ENCODE measurements at regions not wholly inside any gene's neighbourhood (a gene's known extent, or its start where the extent isn't known, plus 50 kb on each side); places are given as distances from the start of the nearest gene placed in this dataset.
"Not testable (repeated sequence)": the region's sequence is repeated elsewhere in the genome, so short reads cannot be mapped to it uniquely, and the experiment has no call there.

- DNase-seq = no peak
- no peak for ATAC-seq (replicated peaks in 1 of 2)
- Mint-ChIP-seq H3K4me1 (ENCODE audit: low read depth) (no peaks in the 10 kb centered on the region), H3K36me3 (ENCODE audit: insufficient read depth in 2 of 2) (no peaks in the 10 kb centered on the region), H3K27ac (no peak overlapping the region), H3K27me3 (ENCODE audit: low read depth) (no peaks in the 10 kb centered on the region), H3K9me3 (peaks cover 0 to 4% of the 10 kb centered on the region in 2 donors), H3K4me3 (no peak overlapping the region)
Observed at GRCh38 chr2:35503738-35504199, 851.8 kb upstream of the CRIM1 start.

- ATAC-seq (replicated peaks in 1 of 2) = no peak
- no peaks in the 10 kb centered on the region for H3K27me3 Mint-ChIP-seq (ENCODE audit: low read depth)
- no peaks in the 10 kb centered on the region for H3K4me1 Mint-ChIP-seq (ENCODE audit: low read depth)
Observed at GRCh38 chr2:35503311-35503710, 852.3 kb upstream of the CRIM1 start.

GRCh38 chr2:35501076-35501475 lies 854.5 kb upstream of the CRIM1 start:
- no peaks in the 10 kb centered on the region for H3K27me3 Mint-ChIP-seq (ENCODE audit: low read depth)
- no peak for ATAC-seq (replicated peaks in 1 of 2)
- H3K4me1 Mint-ChIP-seq (ENCODE audit: low read depth) = no peaks in the 10 kb centered on the region
- H3K36me3 Mint-ChIP-seq (ENCODE audit: insufficient read depth in 2 of 2) = no peaks in the 10 kb centered on the region
- peaks cover 0 to 4% of the 10 kb centered on the region in 2 donors for H3K9me3 Mint-ChIP-seq
- no peak overlapping the region for H3K4me3 Mint-ChIP-seq
- no peak for DNase-seq
- no peak overlapping the region for H3K27ac Mint-ChIP-seq

More at GRCh38 chr2:35503311-35503710, 852.3 kb upstream of the CRIM1 start:
- peaks cover 0 to 4% of the 10 kb centered on the region in 2 donors for H3K9me3 Mint-ChIP-seq
- H3K27ac Mint-ChIP-seq = no peak overlapping the region
- no peaks in the 10 kb centered on the region for H3K36me3 Mint-ChIP-seq (ENCODE audit: insufficient read depth in 2 of 2)
- no peak overlapping the region for H3K4me3 Mint-ChIP-seq
- no peak for DNase-seq

- no peaks in the 10 kb centered on the region for H3K36me3 Mint-ChIP-seq (ENCODE audit: insufficient read depth in 2 of 2)
- H3K27me3 Mint-ChIP-seq (ENCODE audit: low read depth) = no peaks in the 10 kb centered on the region
- H3K9me3 Mint-ChIP-seq = no peaks in the 10 kb centered on the region
- no peak overlapping the region for H3K27ac Mint-ChIP-seq
- no peak for DNase-seq
- ATAC-seq (replicated peaks in 1 of 2) = no peak
- no peak overlapping the region for H3K4me3 Mint-ChIP-seq
- no peaks in the 10 kb centered on the region for H3K4me1 Mint-ChIP-seq (ENCODE audit: low read depth)
Observed at GRCh38 chr2:35496022-35496421, 859.6 kb upstream of the CRIM1 start.

GRCh38 chr2:35495182-35495581 lies 860.4 kb upstream of the CRIM1 start:
- Mint-ChIP-seq H3K27ac (no peak overlapping the region), H3K4me3 (no peak overlapping the region), H3K4me1 (ENCODE audit: low read depth) (no peaks in the 10 kb centered on the region), H3K36me3 (ENCODE audit: insufficient read depth in 2 of 2) (no peaks in the 10 kb centered on the region), H3K9me3 (no peaks in the 10 kb centered on the region), H3K27me3 (ENCODE audit: low read depth) (no peaks in the 10 kb centered on the region)
- ATAC-seq (replicated peaks in 1 of 2) = no peak
- DNase-seq = no peak

- H3K9me3 Mint-ChIP-seq = peaks cover 11 to 14% of the 10 kb centered on the region in 2 donors
- ATAC-seq (replicated peaks in 1 of 2); H3K4me3 Mint-ChIP-seq: not testable (repeated sequence)
Observed at GRCh38 chr2:35478121-35478520, 877.5 kb upstream of the CRIM1 start.

GRCh38 chr2:35468245-35468644 lies 887.3 kb upstream of the CRIM1 start:
- Mint-ChIP-seq H3K27ac (no peak overlapping the region), H3K4me1 (ENCODE audit: low read depth) (no peaks in the 10 kb centered on the region), H3K36me3 (ENCODE audit: insufficient read depth in 2 of 2) (no peaks in the 10 kb centered on the region), H3K4me3 (no peak overlapping the region), H3K9me3 (peaks cover 0 to 3% of the 10 kb centered on the region in 2 donors), H3K27me3 (ENCODE audit: low read depth) (no peaks in the 10 kb centered on the region)
- DNase-seq (no peak), ATAC-seq (replicated peaks in 1 of 2) (no peak)

More at GRCh38 chr2:35478121-35478520, 877.5 kb upstream of the CRIM1 start:
- not testable (repeated sequence) for H3K4me1 Mint-ChIP-seq (ENCODE audit: low read depth); DNase-seq; H3K27ac Mint-ChIP-seq; H3K27me3 Mint-ChIP-seq (ENCODE audit: low read depth); H3K36me3 Mint-ChIP-seq (ENCODE audit: insufficient read depth in 2 of 2)

GRCh38 chr2:35463805-35464596 lies 891.6 kb upstream of the CRIM1 start:
- H3K27me3 Mint-ChIP-seq (ENCODE audit: low read depth) = no peaks in the 10 kb centered on the region
- H3K36me3 Mint-ChIP-seq (ENCODE audit: insufficient read depth in 2 of 2) = no peaks in the 10 kb centered on the region
- H3K9me3 Mint-ChIP-seq = peaks cover 0 to 2% of the 10 kb centered on the region in 2 donors
- no peaks in the 10 kb centered on the region for H3K4me1 Mint-ChIP-seq (ENCODE audit: low read depth)
- ATAC-seq (replicated peaks in 1 of 2) (no peak), DNase-seq (no peak)
- no peak overlapping the region for H3K27ac Mint-ChIP-seq
- H3K4me3 Mint-ChIP-seq = no peak overlapping the region

GRCh38 chr2:35462226-35462998 lies 893.2 kb upstream of the CRIM1 start:
- Mint-ChIP-seq H3K4me3 (no peak overlapping the region), H3K36me3 (ENCODE audit: insufficient read depth in 2 of 2) (no peaks in the 10 kb centered on the region), H3K9me3 (peaks cover 0 to 1% of the 10 kb centered on the region in 2 donors), H3K4me1 (ENCODE audit: low read depth) (no peaks in the 10 kb centered on the region), H3K27me3 (ENCODE audit: low read depth) (no peaks in the 10 kb centered on the region), H3K27ac (no peak overlapping the region)
- no peak for DNase-seq
- ATAC-seq (replicated peaks in 1 of 2) = no peak

- no peak for ATAC-seq (replicated peaks in 1 of 2)
- Mint-ChIP-seq H3K27ac (no peak overlapping the region), H3K36me3 (ENCODE audit: insufficient read depth in 2 of 2) (no peaks in the 10 kb centered on the region), H3K9me3 (peaks cover 0 to 1% of the 10 kb centered on the region in 2 donors), H3K4me3 (no peak overlapping the region), H3K27me3 (ENCODE audit: low read depth) (no peaks in the 10 kb centered on the region), H3K4me1 (ENCODE audit: low read depth) (no peaks in the 10 kb centered on the region)
- no peak for DNase-seq
Observed at GRCh38 chr2:35461406-35461805, 894.2 kb upstream of the CRIM1 start.

- H3K36me3 Mint-ChIP-seq (ENCODE audit: insufficient read depth in 2 of 2) = no peaks in the 10 kb centered on the region
- H3K27me3 Mint-ChIP-seq (ENCODE audit: low read depth) = no peaks in the 10 kb centered on the region
- ATAC-seq (replicated peaks in 1 of 2) (no peak), DNase-seq (no peak)
- no peaks in the 10 kb centered on the region for H3K4me1 Mint-ChIP-seq (ENCODE audit: low read depth)
- no peak overlapping the region for H3K4me3 Mint-ChIP-seq
- H3K9me3 Mint-ChIP-seq = no peaks in the 10 kb centered on the region
- H3K27ac Mint-ChIP-seq = no peak overlapping the region
Observed at GRCh38 chr2:35454966-35455638, 900.5 kb upstream of the CRIM1 start.

GRCh38 chr2:35447821-35448220 lies 907.8 kb upstream of the CRIM1 start:
- Mint-ChIP-seq H3K27ac (no peak overlapping the region), H3K9me3 (no peaks in the 10 kb centered on the region), H3K4me1 (ENCODE audit: low read depth) (no peaks in the 10 kb centered on the region), H3K36me3 (ENCODE audit: insufficient read depth in 2 of 2) (no peaks in the 10 kb centered on the region), H3K4me3 (no peak overlapping the region), H3K27me3 (ENCODE audit: low read depth) (no peaks in the 10 kb centered on the region)
- ATAC-seq (replicated peaks in 1 of 2) (no peak), DNase-seq (no peak)

GRCh38 chr2:35447215-35447614 lies 908.4 kb upstream of the CRIM1 start:
- Mint-ChIP-seq H3K9me3 (no peaks in the 10 kb centered on the region), H3K27me3 (ENCODE audit: low read depth) (no peaks in the 10 kb centered on the region)
- ATAC-seq (replicated peaks in 1 of 2) = no peak

More at GRCh38 chr2:35447215-35447614, 908.4 kb upstream of the CRIM1 start:
- no peak for DNase-seq
- no peaks in the 10 kb centered on the region for H3K4me1 Mint-ChIP-seq (ENCODE audit: low read depth)
- H3K4me3 Mint-ChIP-seq = no peak overlapping the region
- no peaks in the 10 kb centered on the region for H3K36me3 Mint-ChIP-seq (ENCODE audit: insufficient read depth in 2 of 2)
- H3K27ac Mint-ChIP-seq = no peak overlapping the region
